ENCODE measurements at regions not wholly inside any gene's neighbourhood (a gene's known extent, or its start where the extent isn't known, plus 50 kb on each side); places are given as distances from the start of the nearest gene placed in this dataset.

DNA sequence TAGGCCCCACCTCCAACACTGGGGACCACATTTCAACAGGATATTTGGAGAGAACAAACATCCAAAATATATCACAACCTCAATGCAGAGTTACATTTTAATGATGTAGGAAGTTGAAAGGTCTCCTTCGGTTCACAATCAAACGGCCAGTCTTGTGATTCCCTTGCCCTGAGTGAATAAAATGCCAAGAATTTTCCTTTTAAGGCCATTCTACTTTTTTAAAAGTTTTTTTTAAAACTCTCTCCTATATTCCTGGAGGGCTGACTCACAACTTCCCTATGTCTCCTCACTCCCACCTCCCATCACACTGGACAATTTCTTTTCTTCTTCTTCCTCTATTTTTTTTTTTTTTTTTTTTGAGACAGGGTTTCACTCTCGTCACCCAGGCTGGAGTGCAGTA, 693.6 kb upstream of the AUTS2 start:
- DNase-seq (no peak), ATAC-seq (replicated peaks in 1 of 2) (no peak)
- no peak overlapping the region for H3K4me3 Mint-ChIP-seq
- peaks cover 10 to 13% of the 10 kb centered on the region in 2 donors for H3K9me3 Mint-ChIP-seq
- no peaks in the 10 kb centered on the region for H3K4me1 Mint-ChIP-seq (ENCODE audit: low read depth)
- H3K27me3 Mint-ChIP-seq (ENCODE audit: low read depth) = no peaks in the 10 kb centered on the region
- no peaks in the 10 kb centered on the region for H3K36me3 Mint-ChIP-seq (ENCODE audit: insufficient read depth in 2 of 2)
- H3K27ac Mint-ChIP-seq = no peak overlapping the region

DNA sequence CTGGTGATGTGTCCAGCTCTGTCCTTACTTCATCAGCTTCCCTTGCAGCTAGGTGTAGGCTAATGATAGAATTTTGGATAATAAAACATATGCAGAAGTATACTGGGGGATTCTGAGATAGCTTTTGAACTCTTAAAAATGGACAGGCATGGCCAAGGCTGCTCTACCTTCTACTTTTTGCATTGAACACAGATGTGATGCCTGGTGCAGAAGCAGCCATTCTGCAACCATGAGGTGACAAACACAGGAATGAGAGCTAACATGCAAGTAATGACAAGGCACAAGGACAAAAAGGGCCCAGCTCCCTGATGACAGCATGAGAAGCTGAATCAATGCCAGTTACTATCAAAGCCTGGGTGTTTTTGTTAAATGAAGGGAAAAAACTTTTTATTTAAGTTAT, 686.5 kb upstream of the AUTS2 start:
- DNase-seq = no peak
- Mint-ChIP-seq H3K9me3 (peaks cover 8 to 13% of the 10 kb centered on the region in 2 donors), H3K36me3 (ENCODE audit: insufficient read depth in 2 of 2) (peaks cover 2 to 4% of the 10 kb centered on the region in 2 donors), H3K4me1 (ENCODE audit: low read depth) (no peaks in the 10 kb centered on the region), H3K27ac (no peak overlapping the region), H3K27me3 (ENCODE audit: low read depth) (no peaks in the 10 kb centered on the region), H3K4me3 (no peak overlapping the region)
- no peak for ATAC-seq (replicated peaks in 1 of 2)

DNA sequence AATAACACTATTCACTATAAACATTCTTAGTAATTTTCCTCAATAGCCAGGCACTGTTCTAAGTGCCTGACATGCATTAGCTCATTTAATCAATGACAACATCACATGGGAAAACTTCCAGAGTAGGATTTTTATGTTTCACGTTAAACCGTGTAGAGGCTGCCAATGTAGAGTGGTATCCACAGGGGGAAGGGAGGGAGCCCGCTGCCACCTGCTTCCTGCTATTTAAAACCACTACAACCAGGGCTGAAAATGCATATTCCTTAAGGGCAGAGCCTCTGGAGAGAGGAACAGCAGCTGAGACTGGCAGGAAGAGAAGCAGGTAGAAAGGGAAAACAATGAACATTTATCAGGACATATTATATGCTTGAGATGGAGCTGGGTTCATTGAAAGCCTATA, 684.3 kb upstream of the AUTS2 start:
- H3K4me1 Mint-ChIP-seq (ENCODE audit: low read depth) = no peaks in the 10 kb centered on the region
- H3K27me3 Mint-ChIP-seq (ENCODE audit: low read depth) = no peaks in the 10 kb centered on the region
- H3K36me3 Mint-ChIP-seq (ENCODE audit: insufficient read depth in 2 of 2) = peaks cover 5 to 7% of the 10 kb centered on the region in 2 donors
- no peak overlapping the region for H3K4me3 Mint-ChIP-seq
- H3K27ac Mint-ChIP-seq = no peak overlapping the region
- ATAC-seq (replicated peaks in 1 of 2) = no peak
- DNase-seq = no peak
- H3K9me3 Mint-ChIP-seq = peaks cover 12 to 16% of the 10 kb centered on the region in 2 donors

DNA sequence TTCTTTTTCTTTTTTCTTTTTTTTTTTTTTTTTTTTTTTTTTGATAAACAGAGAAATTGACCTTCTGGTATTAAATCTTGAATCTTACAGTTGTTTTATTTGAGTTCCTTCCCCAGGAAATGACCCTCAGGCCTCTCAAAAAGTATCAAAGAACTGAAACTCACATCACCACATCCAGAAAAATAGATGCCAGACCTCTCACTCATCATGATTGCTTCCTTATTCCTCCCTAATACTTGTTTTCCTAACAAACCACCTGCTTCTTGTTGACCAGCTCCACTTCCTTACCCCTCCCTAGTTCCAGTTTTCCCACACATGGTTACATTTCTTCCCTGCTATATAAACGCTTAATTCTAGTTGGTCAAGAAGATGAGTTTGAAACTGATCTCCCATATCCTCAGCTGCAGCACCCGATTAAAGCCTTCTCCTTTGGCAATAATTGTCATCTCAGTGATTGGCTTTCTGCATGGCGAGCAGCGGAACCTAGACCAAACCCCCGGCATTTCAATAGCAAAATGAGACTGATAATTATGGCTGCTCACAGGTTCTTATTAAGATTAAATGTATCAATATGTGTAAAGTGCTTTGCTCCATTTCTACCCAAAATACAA, 681.1 kb upstream of the AUTS2 start:
- peaks cover 12 to 14% of the 10 kb centered on the region in 2 donors for H3K9me3 Mint-ChIP-seq
- ATAC-seq (replicated peaks in 1 of 2) (no peak), DNase-seq (no peak)
- no peaks in the 10 kb centered on the region for H3K27me3 Mint-ChIP-seq (ENCODE audit: low read depth)
- H3K36me3 Mint-ChIP-seq (ENCODE audit: insufficient read depth in 2 of 2) = peaks cover 5 to 13% of the 10 kb centered on the region in 2 donors
- H3K4me3 Mint-ChIP-seq = no peak overlapping the region
- no peaks in the 10 kb centered on the region for H3K4me1 Mint-ChIP-seq (ENCODE audit: low read depth)
- H3K27ac Mint-ChIP-seq = no peak overlapping the region

DNA sequence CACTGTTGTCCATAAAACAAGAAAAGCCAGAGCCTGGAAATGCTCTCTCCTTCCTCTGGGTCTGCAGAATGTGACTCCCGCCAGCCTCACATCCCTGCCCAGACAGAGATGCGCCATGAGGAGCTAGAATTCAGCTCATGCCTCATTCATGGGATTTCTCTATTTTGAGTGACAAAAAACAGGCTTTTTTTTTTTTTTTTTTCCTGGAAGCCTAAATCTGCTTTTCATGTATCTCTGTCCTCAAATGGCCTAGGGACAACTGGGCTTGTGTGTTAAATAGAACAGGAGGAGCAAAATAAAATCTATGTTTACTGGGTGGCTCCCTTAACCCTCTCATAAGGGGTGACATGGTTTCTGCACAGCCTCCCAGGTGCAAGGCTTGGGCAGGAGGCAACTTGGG, 679.7 kb upstream of the AUTS2 start:
- ATAC-seq (replicated peaks in 1 of 2) (no peak), DNase-seq (no peak)

DNA sequence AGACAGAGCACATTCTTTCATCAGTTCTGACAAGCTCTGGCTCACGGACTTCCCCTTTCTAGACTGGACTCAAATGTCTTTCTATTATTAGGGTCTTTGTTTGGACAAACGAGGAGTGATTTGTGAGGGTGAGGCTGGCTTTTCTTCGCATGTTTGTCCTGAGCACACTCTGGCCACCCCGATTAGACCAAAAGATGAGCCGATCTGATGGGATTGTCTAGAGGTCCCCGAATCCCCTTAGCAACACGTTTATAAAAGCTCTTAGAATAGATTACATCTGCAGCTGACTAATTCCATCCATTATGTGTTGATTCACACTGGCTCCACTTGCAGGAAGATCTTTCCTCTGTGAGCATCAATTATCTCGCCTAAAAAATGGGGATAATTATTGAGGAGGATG, 675.4 kb upstream of the AUTS2 start:
- Mint-ChIP-seq H3K36me3 (ENCODE audit: insufficient read depth in 2 of 2) (peaks cover 5% of the 10 kb centered on the region in 2 donors), H3K9me3 (peaks cover 12% of the 10 kb centered on the region in 2 donors), H3K27me3 (ENCODE audit: low read depth) (no peaks in the 10 kb centered on the region), H3K27ac (no peak overlapping the region), H3K4me3 (no peak overlapping the region), H3K4me1 (ENCODE audit: low read depth) (no peaks in the 10 kb centered on the region)
- no peak for DNase-seq
- no peak for ATAC-seq (replicated peaks in 1 of 2)

More for the DNA sequence above, 679.7 kb upstream of the AUTS2 start:
- Mint-ChIP-seq H3K27ac (no peak overlapping the region), H3K36me3 (ENCODE audit: insufficient read depth in 2 of 2) (peaks cover 5 to 13% of the 10 kb centered on the region in 2 donors), H3K9me3 (peaks cover 12 to 13% of the 10 kb centered on the region in 2 donors), H3K4me1 (ENCODE audit: low read depth) (no peaks in the 10 kb centered on the region), H3K27me3 (ENCODE audit: low read depth) (no peaks in the 10 kb centered on the region), H3K4me3 (no peak overlapping the region)

DNA sequence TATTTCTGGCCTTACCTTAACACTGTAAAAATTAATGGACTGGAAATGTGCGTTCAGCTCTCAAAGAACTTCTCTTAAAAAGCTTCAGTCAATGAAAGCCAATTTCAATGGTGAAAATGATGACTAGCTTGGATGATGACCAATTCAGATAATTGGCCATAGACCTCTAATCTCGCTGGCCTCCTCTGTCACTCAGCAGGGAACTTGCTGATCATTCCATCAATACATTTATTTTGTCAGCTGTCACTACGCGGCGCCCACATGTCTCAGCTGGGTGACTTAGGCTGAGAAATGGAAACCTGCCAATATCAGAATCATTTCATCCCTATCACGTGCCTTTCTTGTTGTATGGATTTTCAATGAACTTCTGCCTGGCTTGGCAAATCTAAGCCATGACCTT, 673.0 kb upstream of the AUTS2 start:
- peaks cover 3 to 5% of the 10 kb centered on the region in 2 donors for H3K36me3 Mint-ChIP-seq (ENCODE audit: insufficient read depth in 2 of 2)
- ATAC-seq (replicated peaks in 1 of 2) (no peak), DNase-seq (no peak)
- H3K4me1 Mint-ChIP-seq (ENCODE audit: low read depth) = no peaks in the 10 kb centered on the region
- H3K9me3 Mint-ChIP-seq = peaks cover 11 to 14% of the 10 kb centered on the region in 2 donors
- H3K4me3 Mint-ChIP-seq = no peak overlapping the region
- H3K27me3 Mint-ChIP-seq (ENCODE audit: low read depth) = no peaks in the 10 kb centered on the region
- H3K27ac Mint-ChIP-seq = no peak overlapping the region

DNA sequence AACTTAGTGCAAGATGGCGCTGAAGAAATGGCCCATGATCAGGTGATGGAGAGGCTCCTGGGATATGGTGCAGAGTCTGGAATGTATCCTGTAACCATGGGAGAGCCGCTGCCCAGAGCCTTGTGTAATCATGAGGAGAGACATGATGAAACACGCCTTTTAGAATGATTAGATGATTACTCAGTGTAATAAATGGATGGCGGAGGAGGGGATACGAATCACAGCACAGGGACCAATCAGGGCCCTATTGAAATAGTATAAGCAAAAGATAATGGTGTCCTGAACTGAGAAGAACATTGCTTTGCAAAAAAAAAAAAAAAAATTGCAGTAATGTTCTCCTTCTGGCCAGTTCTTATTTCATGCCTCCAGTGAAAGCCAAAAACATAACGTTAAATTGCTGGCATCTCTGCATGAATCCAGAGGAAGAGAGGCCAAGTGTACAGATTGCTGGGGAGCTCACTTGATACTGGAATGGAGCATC, 668.5 kb upstream of the AUTS2 start:
- DNase-seq (no peak), ATAC-seq (replicated peaks in 1 of 2) (no peak)
- Mint-ChIP-seq H3K36me3 (ENCODE audit: insufficient read depth in 2 of 2) (peaks cover 3 to 4% of the 10 kb centered on the region in 2 donors), H3K4me1 (ENCODE audit: low read depth) (no peaks in the 10 kb centered on the region), H3K27me3 (ENCODE audit: low read depth) (no peaks in the 10 kb centered on the region), H3K9me3 (peaks cover 7 to 23% of the 10 kb centered on the region in 2 donors), H3K27ac (no peak overlapping the region), H3K4me3 (no peak overlapping the region)

DNA sequence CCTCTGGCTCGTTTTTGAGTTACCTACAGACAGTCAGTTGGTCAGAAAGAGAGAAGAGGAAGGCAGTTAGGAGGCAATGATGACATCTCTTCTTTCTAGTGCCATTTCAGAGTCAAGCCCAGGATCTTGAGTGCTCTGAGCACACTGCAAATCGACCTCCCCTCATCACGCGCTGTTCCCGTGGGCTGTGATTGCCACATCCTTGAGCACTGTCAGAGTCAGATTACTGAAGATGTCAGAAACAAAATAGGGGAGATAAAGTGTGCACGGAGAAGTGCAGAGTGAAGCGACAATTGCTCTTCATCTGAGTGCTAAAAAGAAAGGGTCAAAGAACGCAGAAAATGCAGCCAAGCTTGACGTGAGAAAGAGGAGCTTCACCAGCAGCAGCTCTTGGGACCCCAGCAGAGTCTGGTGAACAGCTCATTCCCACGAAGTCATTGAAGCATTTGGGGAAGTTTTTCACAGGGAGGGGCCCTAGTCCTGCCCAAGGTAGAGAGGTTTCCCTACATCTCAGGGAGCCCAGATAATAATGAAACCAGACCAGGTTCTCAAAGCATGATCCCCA, 661.7 kb upstream of the AUTS2 start:
- peaks cover 4 to 6% of the 10 kb centered on the region in 2 donors for H3K36me3 Mint-ChIP-seq (ENCODE audit: insufficient read depth in 2 of 2)
- H3K4me1 Mint-ChIP-seq (ENCODE audit: low read depth) = no peaks in the 10 kb centered on the region
- DNase-seq = no peak
- no peaks in the 10 kb centered on the region for H3K27me3 Mint-ChIP-seq (ENCODE audit: low read depth)
- H3K4me3 Mint-ChIP-seq = no peak overlapping the region
- H3K27ac Mint-ChIP-seq = no peak overlapping the region
- ATAC-seq (replicated peaks in 1 of 2) = no peak
- peaks cover 24 to 32% of the 10 kb centered on the region in 2 donors for H3K9me3 Mint-ChIP-seq

DNA sequence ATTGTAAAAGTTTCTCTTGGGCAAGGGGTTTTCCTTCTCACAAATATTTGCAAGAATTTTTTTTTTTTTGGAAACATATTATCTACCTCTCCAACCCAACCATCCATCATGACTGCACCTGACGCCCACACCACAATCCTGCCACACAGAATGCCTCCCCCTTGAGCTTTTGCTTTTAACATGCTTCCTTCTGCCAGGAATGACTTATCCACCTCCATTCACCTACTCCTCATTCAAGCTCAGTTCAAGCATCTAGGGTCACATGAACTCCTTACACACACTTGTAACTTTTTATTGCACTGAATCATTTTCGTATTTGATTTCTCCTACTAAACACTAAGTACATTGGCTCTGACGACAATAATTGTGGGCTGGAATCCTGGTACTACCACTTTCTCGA, 660.1 kb upstream of the AUTS2 start:
- H3K9me3 Mint-ChIP-seq = peaks cover 24 to 31% of the 10 kb centered on the region in 2 donors
- no peaks in the 10 kb centered on the region for H3K4me1 Mint-ChIP-seq (ENCODE audit: low read depth)
- ATAC-seq (replicated peaks in 1 of 2) = no peak
- H3K27me3 Mint-ChIP-seq (ENCODE audit: low read depth) = no peaks in the 10 kb centered on the region
- no peak overlapping the region for H3K4me3 Mint-ChIP-seq
- peaks cover 2 to 6% of the 10 kb centered on the region in 2 donors for H3K36me3 Mint-ChIP-seq (ENCODE audit: insufficient read depth in 2 of 2)
- H3K27ac Mint-ChIP-seq = no peak overlapping the region
- no peak for DNase-seq

DNA sequence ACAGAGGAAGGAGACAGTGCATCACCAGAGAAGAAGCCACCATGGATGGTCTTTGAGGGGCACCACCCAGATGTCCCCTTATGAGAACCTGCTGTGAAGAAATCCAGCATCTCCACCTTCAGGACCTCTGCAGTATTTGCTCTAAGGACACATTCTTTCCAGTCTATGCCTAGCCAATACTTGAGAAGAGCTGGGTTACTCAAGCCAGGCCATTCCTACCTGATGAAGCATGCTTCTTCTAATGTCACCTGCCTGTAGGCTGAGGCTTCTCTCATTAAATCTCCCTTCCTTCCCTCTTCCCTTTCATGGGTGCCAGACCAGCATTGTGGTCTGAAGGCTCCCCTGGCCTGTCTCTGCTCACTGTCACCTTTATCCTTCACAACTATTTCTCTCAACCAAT, 654.5 kb upstream of the AUTS2 start:
- H3K36me3 Mint-ChIP-seq (ENCODE audit: insufficient read depth in 2 of 2) = peaks cover under 1 to 2% of the 10 kb centered on the region in 2 donors
- no peak overlapping the region for H3K4me3 Mint-ChIP-seq
- no peak overlapping the region for H3K27ac Mint-ChIP-seq
- no peaks in the 10 kb centered on the region for H3K4me1 Mint-ChIP-seq (ENCODE audit: low read depth)
- no peaks in the 10 kb centered on the region for H3K27me3 Mint-ChIP-seq (ENCODE audit: low read depth)
- ATAC-seq (replicated peaks in 1 of 2) = no peak
- H3K9me3 Mint-ChIP-seq = peaks cover 19 to 21% of the 10 kb centered on the region in 2 donors
- DNase-seq = no peak

DNA sequence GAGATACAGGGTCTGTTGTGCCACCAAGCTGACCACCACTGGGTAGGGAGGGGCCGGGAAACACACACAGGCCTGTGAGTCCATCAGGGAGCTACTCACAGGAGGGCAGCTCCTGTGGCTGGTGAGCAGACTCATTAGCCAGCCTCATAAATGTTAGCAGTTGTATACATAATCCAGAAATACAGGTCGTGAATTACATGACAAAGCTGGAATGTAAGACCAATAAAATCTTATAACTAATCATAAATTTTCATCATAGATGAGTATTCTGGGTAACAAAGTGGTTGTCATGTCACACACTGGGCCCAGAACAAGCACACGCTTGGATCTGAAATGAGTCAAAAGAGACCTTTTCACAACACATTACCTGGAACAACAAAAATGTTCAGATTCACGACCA, 642.6 kb upstream of the AUTS2 start:
- H3K27ac Mint-ChIP-seq = no peak overlapping the region
- H3K9me3 Mint-ChIP-seq = peaks cover 10 to 12% of the 10 kb centered on the region in 2 donors
- H3K27me3 Mint-ChIP-seq (ENCODE audit: low read depth) = no peaks in the 10 kb centered on the region
- H3K4me1 Mint-ChIP-seq (ENCODE audit: low read depth) = no peaks in the 10 kb centered on the region
- H3K36me3 Mint-ChIP-seq (ENCODE audit: insufficient read depth in 2 of 2) = peaks cover 3 to 5% of the 10 kb centered on the region in 2 donors
- ATAC-seq (replicated peaks in 1 of 2) (no peak), DNase-seq (no peak)
- no peak overlapping the region for H3K4me3 Mint-ChIP-seq

DNA sequence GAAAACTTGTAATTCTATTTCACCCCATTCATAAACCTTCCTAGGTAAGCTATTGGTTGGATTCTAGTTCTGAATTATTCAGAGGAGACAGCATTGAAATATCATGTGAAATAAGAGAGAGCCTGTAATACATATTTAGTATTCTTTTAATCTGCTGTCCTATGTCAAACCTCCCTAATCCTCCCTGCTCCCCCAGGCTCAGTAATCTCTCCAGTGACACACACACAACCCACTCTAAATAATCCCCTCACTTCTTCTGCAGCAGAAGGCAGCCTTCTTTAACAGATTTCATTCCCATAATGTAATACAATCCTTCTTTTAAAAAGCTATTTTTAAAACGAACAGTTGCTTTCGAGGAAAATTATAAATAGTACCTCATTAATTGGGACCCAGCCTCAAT, 639.7 kb upstream of the AUTS2 start:
- no peak for ATAC-seq (replicated peaks in 1 of 2)
- Mint-ChIP-seq H3K27ac (no peak overlapping the region), H3K4me3 (no peak overlapping the region), H3K36me3 (ENCODE audit: insufficient read depth in 2 of 2) (peaks cover 3% of the 10 kb centered on the region in 2 donors), H3K4me1 (ENCODE audit: low read depth) (no peaks in the 10 kb centered on the region), H3K27me3 (ENCODE audit: low read depth) (no peaks in the 10 kb centered on the region), H3K9me3 (peaks cover 10% of the 10 kb centered on the region in 2 donors)
- no peak for DNase-seq

DNA sequence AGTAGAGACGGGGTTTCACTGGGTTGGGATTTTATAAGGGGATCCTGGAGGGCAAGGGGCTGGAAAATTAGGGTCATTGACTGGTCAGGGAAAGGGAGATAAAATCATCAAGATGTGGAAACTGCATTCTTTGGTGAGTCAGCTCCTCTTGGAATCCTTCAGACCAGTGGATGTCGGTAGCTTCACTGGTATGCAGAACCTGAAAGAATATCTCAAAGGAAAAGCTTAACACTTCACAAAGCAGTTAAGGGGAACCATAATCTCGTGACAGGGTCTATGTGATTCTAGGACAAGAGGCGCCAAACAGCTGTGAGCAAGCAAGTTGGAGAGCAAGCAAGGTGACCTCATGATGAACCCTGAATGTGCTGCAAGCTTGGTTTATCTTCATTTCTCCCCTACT, 634.7 kb upstream of the AUTS2 start:
- no peaks in the 10 kb centered on the region for H3K27me3 Mint-ChIP-seq (ENCODE audit: low read depth)
- no peaks in the 10 kb centered on the region for H3K36me3 Mint-ChIP-seq (ENCODE audit: insufficient read depth in 2 of 2)
- H3K4me1 Mint-ChIP-seq (ENCODE audit: low read depth) = no peaks in the 10 kb centered on the region
- H3K27ac Mint-ChIP-seq = no peak overlapping the region
- DNase-seq (no peak), ATAC-seq (replicated peaks in 1 of 2) (no peak)
- H3K4me3 Mint-ChIP-seq = no peak overlapping the region
- peaks cover 5% of the 10 kb centered on the region in 2 donors for H3K9me3 Mint-ChIP-seq

All from activated T-cell treated with anti-CD3 and anti-CD28 coated beads, Interleukin-2, amount 50 U/mL, for 72 hours (primary cell).